ENCODE measurements at regions not wholly inside any gene's neighbourhood (a gene's known extent, or its start where the extent isn't known, plus 50 kb on each side); places are given as distances from the start of the nearest gene placed in this dataset.

DNA sequence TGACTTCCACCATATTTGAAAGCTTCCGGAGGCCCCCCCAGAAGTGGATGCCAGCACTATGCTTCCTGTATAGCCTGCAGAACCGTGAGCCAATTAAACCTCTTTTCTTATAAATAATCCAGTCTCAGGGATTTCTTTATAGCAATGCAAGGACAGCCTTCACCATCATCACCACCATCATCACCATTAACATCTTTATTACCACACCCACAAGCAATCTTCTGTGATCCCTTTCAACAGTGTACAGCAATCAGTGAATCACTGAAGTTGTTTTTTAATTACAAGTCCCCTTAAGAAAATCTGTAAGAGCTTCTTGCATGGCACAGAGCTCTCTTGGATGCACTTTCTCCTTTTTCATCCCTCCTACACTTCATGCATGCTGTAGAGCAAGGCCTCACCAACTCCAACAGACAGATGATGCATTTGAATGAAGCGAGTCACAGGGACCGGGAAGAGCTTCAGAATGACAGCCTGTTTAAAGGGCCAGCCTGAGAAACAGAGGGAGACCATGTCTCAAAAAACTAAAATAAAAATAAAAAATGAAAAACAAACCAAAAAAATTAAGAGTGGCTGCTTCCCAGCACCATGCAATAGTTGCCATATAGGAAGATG, 83.6 kb upstream of the VASH1 start:
- TF ChIP-seq, protein P1, sequence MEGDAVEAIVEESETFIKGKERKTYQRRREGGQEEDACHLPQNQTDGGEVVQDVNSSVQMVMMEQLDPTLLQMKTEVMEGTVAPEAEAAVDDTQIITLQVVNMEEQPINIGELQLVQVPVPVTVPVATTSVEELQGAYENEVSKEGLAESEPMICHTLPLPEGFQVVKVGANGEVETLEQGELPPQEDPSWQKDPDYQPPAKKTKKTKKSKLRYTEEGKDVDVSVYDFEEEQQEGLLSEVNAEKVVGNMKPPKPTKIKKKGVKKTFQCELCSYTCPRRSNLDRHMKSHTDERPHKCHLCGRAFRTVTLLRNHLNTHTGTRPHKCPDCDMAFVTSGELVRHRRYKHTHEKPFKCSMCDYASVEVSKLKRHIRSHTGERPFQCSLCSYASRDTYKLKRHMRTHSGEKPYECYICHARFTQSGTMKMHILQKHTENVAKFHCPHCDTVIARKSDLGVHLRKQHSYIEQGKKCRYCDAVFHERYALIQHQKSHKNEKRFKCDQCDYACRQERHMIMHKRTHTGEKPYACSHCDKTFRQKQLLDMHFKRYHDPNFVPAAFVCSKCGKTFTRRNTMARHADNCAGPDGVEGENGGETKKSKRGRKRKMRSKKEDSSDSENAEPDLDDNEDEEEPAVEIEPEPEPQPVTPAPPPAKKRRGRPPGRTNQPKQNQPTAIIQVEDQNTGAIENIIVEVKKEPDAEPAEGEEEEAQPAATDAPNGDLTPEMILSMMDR (IDR thresholded peaks at IDR 0.05) = no peak
- no peak for TF ChIP-seq POLR2A (IDR thresholded peaks at IDR 0.05)
